Astrocyte (in vitro differentiated cells and primary cell): ENCODE measurements at regions not wholly inside any gene's neighbourhood (a gene's known extent, or its start where the extent isn't known, plus 50 kb on each side); places are given as distances from the start of the nearest gene placed in this dataset.

Source experiments
- CTCF ChIP-seq: IDR thresholded peaks from 2 replicates; pipeline ENCODE4 v1.5.1; 2011; ENCODE audit warnings: low read depth, mild to moderate bottlenecking, inconsistent platforms, low read length, moderate library complexity; ENCODE audit not compliant: insufficient read depth
- EZH2 ChIP-seq: IDR thresholded peaks from 2 replicates; pipeline ENCODE4 v1.6.1; 2012; ENCODE audit warnings: mild to moderate bottlenecking, low read length, inconsistent platforms; ENCODE audit not compliant: insufficient read depth

GRCh38 chr5:161009817-161010216 lies 157.8 kb upstream of the ATP10B start:
- no peak for TF ChIP-seq CTCF
- no peak for TF ChIP-seq EZH2
